WTC11 (cell line): ENCODE measurements at regions not wholly inside any gene's neighbourhood (a gene's known extent, or its start where the extent isn't known, plus 50 kb on each side); places are given as distances from the start of the nearest gene placed in this dataset.

ENCODE experiments used
- ATAC-seq: fragments of 200-7000 bp; cut with Tn5 transposase; 2 replicates; pipeline ENCODE4 v1.10.0; 2021; ENCODE audit warnings: mild to moderate bottlenecking, moderate library complexity
- CTCF ChIA-PET: fragments of 300-600 bp; sonication (Branson Sonifier 250); formaldehyde crosslinking; loops from one replicate; lab custom pipeline; 2021; ENCODE audit warnings: antibody characterized with exemption; lab: Charles Lee
- POLR2A ChIA-PET: fragments of 350-600 bp; sonication (Branson Sonifier 250); formaldehyde crosslinking; loops from one replicate; lab custom pipeline; 2021; ENCODE audit warnings: antibody characterized with exemption; lab: Charles Lee
- DNase-seq: peaks from one replicate; pipeline ENCODE4 v3.0.0; 2021; ENCODE audit warnings: low spot score
- H3K27ac Mint-ChIP-seq: 2 replicates; pipeline ENCODE4 v1.8.0; 2021; ENCODE audit warnings: mixed read lengths
- H3K27me3 Mint-ChIP-seq: 2 replicates; pipeline ENCODE4 v1.8.0; 2021; ENCODE audit warnings: low read depth, mild to moderate bottlenecking, moderate library complexity, mixed read lengths
- H3K36me3 Mint-ChIP-seq: 2 replicates; pipeline ENCODE4 v1.8.0; 2021; ENCODE audit warnings: mixed read lengths
- H3K4me1 Mint-ChIP-seq: 2 replicates; pipeline ENCODE4 v1.8.0; 2022; ENCODE audit warnings: mixed read lengths
- H3K4me3 Mint-ChIP-seq: 2 replicates; pipeline ENCODE4 v1.8.0; 2021; ENCODE audit warnings: mild to moderate bottlenecking, moderate library complexity, mixed read lengths
- H3K9me3 Mint-ChIP-seq: 2 replicates; pipeline ENCODE4 v1.8.0; 2021; ENCODE audit warnings: mixed read lengths
- ATF1 ChIP-seq: sonication (generic); formaldehyde crosslinking; IDR thresholded peaks from 2 replicates; pipeline ENCODE4 v1.8.1; 2023; ENCODE audit warnings: mild to moderate bottlenecking, moderate library complexity, missing genetic modification reagents
- CDX4 ChIP-seq: fragments of 250-450 bp; sonication (Bioruptor Pico); IDR thresholded peaks from 2 replicates; pipeline ENCODE4 v1.9.0; 2021; ENCODE audit warnings: moderate library complexity, mild to moderate bottlenecking, inconsistent platforms, borderline replicate concordance
- E2F1 ChIP-seq: sonication (generic); formaldehyde crosslinking; IDR thresholded peaks from 2 replicates; pipeline ENCODE4 v1.8.0; 2022; ENCODE audit warnings: mild to moderate bottlenecking, missing genetic modification reagents
- E2F5 ChIP-seq: sonication (generic); formaldehyde crosslinking; IDR thresholded peaks from 2 replicates; pipeline ENCODE4 v1.8.1; 2022; ENCODE audit warnings: mild to moderate bottlenecking, moderate library complexity, missing genetic modification reagents
- ETV6 ChIP-seq: sonication (generic); formaldehyde crosslinking; IDR thresholded peaks from 2 replicates; pipeline ENCODE4 v1.8.1; 2022; ENCODE audit warnings: mild to moderate bottlenecking, missing genetic modification reagents
- FOXJ3 ChIP-seq: sonication (generic); formaldehyde crosslinking; IDR thresholded peaks from 2 replicates; pipeline ENCODE4 v1.9.0; 2021; ENCODE audit warnings: missing genetic modification reagents, mild to moderate bottlenecking, borderline replicate concordance
- GRHL2 ChIP-seq: fragments of 250-450 bp; sonication (Bioruptor Pico); IDR thresholded peaks from 2 replicates; pipeline ENCODE4 v1.8.0; 2022; ENCODE audit warnings: mild to moderate bottlenecking, moderate library complexity; ENCODE audit not compliant: insufficient replicate concordance, severe bottlenecking
- GTF2I ChIP-seq: fragments of 250-450 bp; sonication (Bioruptor Pico); conservative IDR thresholded peaks from 2 replicates; pipeline ENCODE4 v1.4.0; 2021; ENCODE audit warnings: mild to moderate bottlenecking
- HMGXB4 ChIP-seq: sonication (generic); formaldehyde crosslinking; IDR thresholded peaks from 2 replicates; pipeline ENCODE4 v1.8.1; 2023; ENCODE audit warnings: mild to moderate bottlenecking, moderate library complexity, missing genetic modification reagents
- IRF1 ChIP-seq: sonication (generic); formaldehyde crosslinking; IDR thresholded peaks from 2 replicates; pipeline ENCODE4 v1.8.0; 2023; ENCODE audit warnings: missing genetic modification reagents
- JUN ChIP-seq: sonication (generic); formaldehyde crosslinking; IDR thresholded peaks from 2 replicates; pipeline ENCODE4 v1.8.0; 2023; ENCODE audit warnings: mild to moderate bottlenecking, missing genetic modification reagents
- MLX ChIP-seq: sonication (generic); formaldehyde crosslinking; IDR thresholded peaks from 2 replicates; pipeline ENCODE4 v1.8.1; 2023; ENCODE audit warnings: mild to moderate bottlenecking, missing genetic modification reagents, moderate library complexity
- MYBL2 ChIP-seq: sonication (generic); formaldehyde crosslinking; IDR thresholded peaks from 2 replicates; pipeline ENCODE4 v1.8.1; 2023; ENCODE audit warnings: mild to moderate bottlenecking, moderate library complexity, missing genetic modification reagents
- NFE2L1 ChIP-seq: sonication (generic); formaldehyde crosslinking; IDR thresholded peaks from 2 replicates; pipeline ENCODE4 v1.8.1; 2023; ENCODE audit warnings: missing genetic modification reagents
- NFYB ChIP-seq: sonication (generic); formaldehyde crosslinking; conservative IDR thresholded peaks from 2 replicates; pipeline ENCODE4 v1.8.0; 2022; ENCODE audit warnings: low read depth, missing genetic modification reagents
- NR1H2 ChIP-seq: sonication (generic); formaldehyde crosslinking; IDR thresholded peaks from 2 replicates; pipeline ENCODE4 v1.9.0; 2021; ENCODE audit warnings: mild to moderate bottlenecking, moderate library complexity, missing genetic modification reagents
- NR2C2 ChIP-seq: sonication (generic); formaldehyde crosslinking; IDR thresholded peaks from 2 replicates; pipeline ENCODE4 v1.8.0; 2022; ENCODE audit warnings: mild to moderate bottlenecking, missing genetic modification reagents
- NR3C1 ChIP-seq: sonication (generic); formaldehyde crosslinking; conservative IDR thresholded peaks from 2 replicates; pipeline ENCODE4 v1.8.1; 2023; ENCODE audit warnings: low read depth, mild to moderate bottlenecking, missing genetic modification reagents
- RORB ChIP-seq: fragments of 250-450 bp; sonication (Bioruptor Pico); IDR thresholded peaks from 2 replicates; pipeline ENCODE4 v1.9.0; 2021; ENCODE audit warnings: mild to moderate bottlenecking
- TP53 ChIP-seq: sonication (generic); formaldehyde crosslinking; IDR thresholded peaks from 2 replicates; pipeline ENCODE4 v1.8.1; 2023; ENCODE audit warnings: mild to moderate bottlenecking, missing genetic modification reagents
- USF2 ChIP-seq: sonication (generic); formaldehyde crosslinking; IDR thresholded peaks from 2 replicates; pipeline ENCODE4 v1.8.1; 2023; ENCODE audit warnings: mild to moderate bottlenecking, missing genetic modification reagents, moderate library complexity
- ZBTB21 ChIP-seq: sonication (generic); formaldehyde crosslinking; IDR thresholded peaks from 2 replicates; pipeline ENCODE4 v1.8.1; 2023; ENCODE audit warnings: mild to moderate bottlenecking, missing genetic modification reagents, borderline replicate concordance
- ZNF232 ChIP-seq: sonication (generic); formaldehyde crosslinking; IDR thresholded peaks from 2 replicates; pipeline ENCODE4 v1.8.0; 2022; ENCODE audit warnings: mild to moderate bottlenecking, missing genetic modification reagents
- ZNF396 ChIP-seq: fragments of 250-450 bp; sonication (Bioruptor Pico); IDR thresholded peaks from 2 replicates; pipeline ENCODE4 v1.8.0; 2021; ENCODE audit warnings: mild to moderate bottlenecking, moderate library complexity, borderline replicate concordance
- ZNF671 ChIP-seq: fragments of 250-450 bp; sonication (Bioruptor Pico); IDR thresholded peaks from 2 replicates; pipeline ENCODE4 v1.8.0; 2021; ENCODE audit warnings: mild to moderate bottlenecking

- no peaks in the 10 kb centered on the region for H3K36me3 Mint-ChIP-seq
- no peak for DNase-seq
- H3K27me3 Mint-ChIP-seq = peaks cover 8% of the 10 kb centered on the region; the same call in 1 of the 2 replicates
- peaks cover 18% of the 10 kb centered on the region for H3K9me3 Mint-ChIP-seq
- H3K4me3 Mint-ChIP-seq = no peak overlapping the region
- ATAC-seq = no peak
- ChIA-PET CTCF (interaction anchor here (0.6 to 0.7 kb wide), 2 partner anchors 453 to 535 kb away, joined by 3 to 4 read pairs; no protein-coding TSS in a partner anchor), POLR2A (interaction anchor here (0.6 kb wide), 1 partner anchor 95 kb away, joined by 5 read pairs; no protein-coding TSS in a partner anchor)
- no peaks in the 10 kb centered on the region for H3K4me1 Mint-ChIP-seq
- no peak for TF ChIP-seq ZNF671 (CRISPR knock-in tag)
- TF ChIP-seq HMGXB4 = no peak
- TF ChIP-seq NFE2L1 = no peak
- TF ChIP-seq RORB (CRISPR knock-in tag) = no peak
- no peak for TF ChIP-seq E2F1 (CRISPR knock-in tag)
- TF ChIP-seq NR1H2 (CRISPR knock-in tag) = no peak
- no peak for TF ChIP-seq NR3C1 (CRISPR knock-in tag)
- TF ChIP-seq ZNF396 (CRISPR knock-in tag) = no peak
- no peak for TF ChIP-seq E2F5 (CRISPR knock-in tag)
- TF ChIP-seq FOXJ3 (CRISPR knock-in tag) = no peak
- no peak for TF ChIP-seq GRHL2 (CRISPR knock-in tag)
- TF ChIP-seq JUN (CRISPR knock-in tag) = no peak
- TF ChIP-seq NFYB (CRISPR knock-in tag) = no peak
- TF ChIP-seq MLX (CRISPR knock-in tag) = no peak
- TF ChIP-seq USF2 (CRISPR knock-in tag) = no peak
- TF ChIP-seq ATF1 = no peak
- TF ChIP-seq NR2C2 (CRISPR knock-in tag) = no peak
- TF ChIP-seq ETV6 (CRISPR knock-in tag) = no peak
- no peak for TF ChIP-seq MYBL2 (CRISPR knock-in tag)
- H3K27ac Mint-ChIP-seq = no peak overlapping the region
Measured at GRCh38 chr2:19829672-19830071, 72.1 kb downstream of the TTC32 start.

- peaks cover 18% of the 10 kb centered on the region for H3K9me3 Mint-ChIP-seq
- CTCF ChIA-PET = no interaction called here
- no peak overlapping the region for H3K4me3 Mint-ChIP-seq
- no peaks in the 10 kb centered on the region for H3K4me1 Mint-ChIP-seq
- POLR2A ChIA-PET = no interaction called here
- ATAC-seq (no peak), DNase-seq (no peak)
- H3K27ac Mint-ChIP-seq = no peak overlapping the region
- TF ChIP-seq GTF2I (CRISPR knock-in tag) = no peak
- TF ChIP-seq IRF1 = no peak
- TF ChIP-seq NR1H2 (CRISPR knock-in tag) = no peak
- TF ChIP-seq JUN (CRISPR knock-in tag) = no peak
- no peak for TF ChIP-seq CDX4 (CRISPR knock-in tag)
- TF ChIP-seq ZNF232 = no peak
- TF ChIP-seq E2F1 (CRISPR knock-in tag) = no peak
- no peak for TF ChIP-seq ZBTB21 (CRISPR knock-in tag)
- TF ChIP-seq TP53 = no peak
- no peaks in the 10 kb centered on the region for H3K36me3 Mint-ChIP-seq
- peaks cover 8% of the 10 kb centered on the region; the same call in 1 of the 2 replicates for H3K27me3 Mint-ChIP-seq
Measured at GRCh38 chr2:19826874-19827273, 74.9 kb downstream of the TTC32 start.
